ENCODE measurements at regions not wholly inside any gene's neighbourhood (a gene's known extent, or its start where the extent isn't known, plus 50 kb on each side); places are given as distances from the start of the nearest gene placed in this dataset.

DNA sequence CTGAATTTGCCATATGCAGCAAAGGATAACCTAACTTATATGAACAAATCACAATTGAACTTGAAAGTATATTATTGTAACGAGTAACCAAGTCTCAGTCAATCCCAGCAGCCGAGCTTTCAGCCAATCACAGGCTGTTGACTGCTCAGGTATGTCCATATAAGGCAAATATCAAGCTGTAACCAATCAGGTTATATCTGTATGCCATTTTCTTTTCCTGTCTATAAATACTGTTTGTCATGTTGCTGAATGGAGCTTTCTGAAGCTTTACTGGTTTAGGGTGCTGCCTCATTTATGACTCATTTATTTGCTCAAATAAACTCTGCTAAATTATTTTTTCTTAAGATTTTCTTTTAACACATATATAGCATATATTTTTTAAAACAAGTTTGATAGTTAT, 1059.5 kb downstream of the GALC start:
- no peak for TF ChIP-seq ZSCAN30 (CRISPR knock-in tag; IDR thresholded peaks at IDR 0.05)
- TF ChIP-seq SP2 (CRISPR knock-in tag; IDR thresholded peaks at IDR 0.05) = no peak
- TF ChIP-seq, protein P1, sequence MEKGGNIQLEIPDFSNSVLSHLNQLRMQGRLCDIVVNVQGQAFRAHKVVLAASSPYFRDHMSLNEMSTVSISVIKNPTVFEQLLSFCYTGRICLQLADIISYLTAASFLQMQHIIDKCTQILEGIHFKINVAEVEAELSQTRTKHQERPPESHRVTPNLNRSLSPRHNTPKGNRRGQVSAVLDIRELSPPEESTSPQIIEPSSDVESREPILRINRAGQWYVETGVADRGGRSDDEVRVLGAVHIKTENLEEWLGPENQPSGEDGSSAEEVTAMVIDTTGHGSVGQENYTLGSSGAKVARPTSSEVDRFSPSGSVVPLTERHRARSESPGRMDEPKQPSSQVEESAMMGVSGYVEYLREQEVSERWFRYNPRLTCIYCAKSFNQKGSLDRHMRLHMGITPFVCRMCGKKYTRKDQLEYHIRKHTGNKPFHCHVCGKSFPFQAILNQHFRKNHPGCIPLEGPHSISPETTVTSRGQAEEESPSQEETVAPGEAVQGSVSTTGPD (CRISPR knock-in tag; IDR thresholded peaks at IDR 0.05) = no peak
- no peak for TF ChIP-seq GTF2F1 (IDR thresholded peaks at IDR 0.05; ENCODE audit: low read length)
- no peak for TF ChIP-seq HMG20A (CRISPR knock-in tag; IDR thresholded peaks at IDR 0.05; ENCODE audit: borderline replicate concordance)
- TF ChIP-seq JUN (CRISPR knock-in tag; IDR thresholded peaks at IDR 0.05) = no peak
- TF ChIP-seq CTCF (CRISPR knock-in tag; IDR thresholded peaks at IDR 0.05) = no peak
- TF ChIP-seq CBFB (CRISPR knock-in tag; IDR thresholded peaks at IDR 0.05) = no peak
- no peak for TF ChIP-seq NBN (conservative IDR thresholded peaks at IDR 0.05)
- no peak for TF ChIP-seq ZNF280B (CRISPR knock-in tag; IDR thresholded peaks at IDR 0.05; ENCODE audit: borderline replicate concordance)
- no peak for TF ChIP-seq ZNF138 (CRISPR knock-in tag; IDR thresholded peaks at IDR 0.05; ENCODE audit: low read depth)
- TF ChIP-seq NONO (IDR thresholded peaks at IDR 0.05) = no peak
- no peak for TF ChIP-seq NONO (CRISPR knock-in tag; conservative IDR thresholded peaks at IDR 0.05)
